ENCODE measurements at regions not wholly inside any gene's neighbourhood (a gene's known extent, or its start where the extent isn't known, plus 50 kb on each side); places are given as distances from the start of the nearest gene placed in this dataset.

DNA sequence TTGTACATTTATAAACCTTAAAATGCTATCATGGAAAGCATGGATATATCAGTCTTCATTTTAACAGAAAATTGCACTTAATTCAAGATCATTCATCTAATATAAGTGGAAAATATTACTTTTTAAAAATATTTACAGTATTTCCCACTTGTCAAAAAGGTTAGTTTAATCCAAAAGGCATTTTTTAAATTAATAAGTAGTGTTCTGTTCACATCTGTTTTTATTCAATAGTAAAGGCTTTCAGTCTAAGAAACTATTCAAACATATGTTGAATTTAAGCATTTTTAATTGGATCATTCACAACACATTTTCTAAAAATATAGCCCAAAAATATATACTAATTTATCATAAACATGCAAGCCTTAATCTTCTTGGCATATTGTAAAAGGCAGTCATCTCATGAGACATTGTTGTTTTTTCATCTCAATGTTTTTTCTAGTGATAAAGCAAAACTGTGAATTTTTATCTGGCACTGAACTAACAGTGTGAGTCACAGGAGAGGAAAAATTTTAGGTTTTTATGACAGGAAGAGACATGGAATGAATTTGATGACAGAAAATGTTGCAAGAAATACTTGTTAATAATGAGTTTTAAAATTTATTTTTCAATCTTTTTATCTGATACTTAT lies 1642.5 kb upstream of the TMEFF2 start:
- TF ChIP-seq YY1 (IDR thresholded peaks at IDR 0.05; ENCODE audit: extremely low read depth, insufficient replicate concordance, low read depth, low read length) (no peak), EZH2 (IDR thresholded peaks at IDR 0.05) (no peak), CEBPB (IDR thresholded peaks at IDR 0.05; ENCODE audit: low read depth) (no peak), ZFX (IDR thresholded peaks at IDR 0.05) (no peak), ZNF274 (IDR thresholded peaks at IDR 0.05; ENCODE audit: low read depth, low read length) (no peak), POLR2AphosphoS5 (IDR thresholded peaks at IDR 0.05; ENCODE audit: low read depth, low read length) (no peak), POLR2A (IDR thresholded peaks at IDR 0.05; ENCODE audit: borderline replicate concordance, extremely low read depth, insufficient read depth, insufficient read length) (no peak), FOSL1 (IDR thresholded peaks at IDR 0.05; ENCODE audit: low read depth) (no peak), EGR1 (IDR thresholded peaks at IDR 0.05; ENCODE audit: low read depth) (no peak), EZH2phosphoT487 (IDR thresholded peaks at IDR 0.05; ENCODE audit: borderline replicate concordance) (no peak)
- TF ChIP-seq, protein P1, sequence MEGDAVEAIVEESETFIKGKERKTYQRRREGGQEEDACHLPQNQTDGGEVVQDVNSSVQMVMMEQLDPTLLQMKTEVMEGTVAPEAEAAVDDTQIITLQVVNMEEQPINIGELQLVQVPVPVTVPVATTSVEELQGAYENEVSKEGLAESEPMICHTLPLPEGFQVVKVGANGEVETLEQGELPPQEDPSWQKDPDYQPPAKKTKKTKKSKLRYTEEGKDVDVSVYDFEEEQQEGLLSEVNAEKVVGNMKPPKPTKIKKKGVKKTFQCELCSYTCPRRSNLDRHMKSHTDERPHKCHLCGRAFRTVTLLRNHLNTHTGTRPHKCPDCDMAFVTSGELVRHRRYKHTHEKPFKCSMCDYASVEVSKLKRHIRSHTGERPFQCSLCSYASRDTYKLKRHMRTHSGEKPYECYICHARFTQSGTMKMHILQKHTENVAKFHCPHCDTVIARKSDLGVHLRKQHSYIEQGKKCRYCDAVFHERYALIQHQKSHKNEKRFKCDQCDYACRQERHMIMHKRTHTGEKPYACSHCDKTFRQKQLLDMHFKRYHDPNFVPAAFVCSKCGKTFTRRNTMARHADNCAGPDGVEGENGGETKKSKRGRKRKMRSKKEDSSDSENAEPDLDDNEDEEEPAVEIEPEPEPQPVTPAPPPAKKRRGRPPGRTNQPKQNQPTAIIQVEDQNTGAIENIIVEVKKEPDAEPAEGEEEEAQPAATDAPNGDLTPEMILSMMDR (IDR thresholded peaks at IDR 0.05 in 2 of 3, conservative IDR thresholded peaks at IDR 0.05 in 1 of 3; ENCODE audit: borderline replicate concordance in 1 of 3, insufficient read depth in 1 of 3, low read depth in 2 of 3, low read length in 2 of 3), result no peak
- TF ChIP-seq, protein P2, sequence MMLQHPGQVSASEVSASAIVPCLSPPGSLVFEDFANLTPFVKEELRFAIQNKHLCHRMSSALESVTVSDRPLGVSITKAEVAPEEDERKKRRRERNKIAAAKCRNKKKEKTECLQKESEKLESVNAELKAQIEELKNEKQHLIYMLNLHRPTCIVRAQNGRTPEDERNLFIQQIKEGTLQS (IDR thresholded peaks at IDR 0.05), result no peak
- TF ChIP-seq, protein P3, sequence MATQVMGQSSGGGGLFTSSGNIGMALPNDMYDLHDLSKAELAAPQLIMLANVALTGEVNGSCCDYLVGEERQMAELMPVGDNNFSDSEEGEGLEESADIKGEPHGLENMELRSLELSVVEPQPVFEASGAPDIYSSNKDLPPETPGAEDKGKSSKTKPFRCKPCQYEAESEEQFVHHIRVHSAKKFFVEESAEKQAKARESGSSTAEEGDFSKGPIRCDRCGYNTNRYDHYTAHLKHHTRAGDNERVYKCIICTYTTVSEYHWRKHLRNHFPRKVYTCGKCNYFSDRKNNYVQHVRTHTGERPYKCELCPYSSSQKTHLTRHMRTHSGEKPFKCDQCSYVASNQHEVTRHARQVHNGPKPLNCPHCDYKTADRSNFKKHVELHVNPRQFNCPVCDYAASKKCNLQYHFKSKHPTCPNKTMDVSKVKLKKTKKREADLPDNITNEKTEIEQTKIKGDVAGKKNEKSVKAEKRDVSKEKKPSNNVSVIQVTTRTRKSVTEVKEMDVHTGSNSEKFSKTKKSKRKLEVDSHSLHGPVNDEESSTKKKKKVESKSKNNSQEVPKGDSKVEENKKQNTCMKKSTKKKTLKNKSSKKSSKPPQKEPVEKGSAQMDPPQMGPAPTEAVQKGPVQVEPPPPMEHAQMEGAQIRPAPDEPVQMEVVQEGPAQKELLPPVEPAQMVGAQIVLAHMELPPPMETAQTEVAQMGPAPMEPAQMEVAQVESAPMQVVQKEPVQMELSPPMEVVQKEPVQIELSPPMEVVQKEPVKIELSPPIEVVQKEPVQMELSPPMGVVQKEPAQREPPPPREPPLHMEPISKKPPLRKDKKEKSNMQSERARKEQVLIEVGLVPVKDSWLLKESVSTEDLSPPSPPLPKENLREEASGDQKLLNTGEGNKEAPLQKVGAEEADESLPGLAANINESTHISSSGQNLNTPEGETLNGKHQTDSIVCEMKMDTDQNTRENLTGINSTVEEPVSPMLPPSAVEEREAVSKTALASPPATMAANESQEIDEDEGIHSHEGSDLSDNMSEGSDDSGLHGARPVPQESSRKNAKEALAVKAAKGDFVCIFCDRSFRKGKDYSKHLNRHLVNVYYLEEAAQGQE (IDR thresholded peaks at IDR 0.05; ENCODE audit: low read depth), result no peak

All from HCT116 (cell line).